Upper lobe of left lung (tissue), 6 donors: ENCODE measurements at regions not wholly inside any gene's neighbourhood (a gene's known extent, or its start where the extent isn't known, plus 50 kb on each side); places are given as distances from the start of the nearest gene placed in this dataset.

Experiments
- ATAC-seq, 2 donors: fragments of 200-7000 bp; cut with Tn5 transposase; one replicate each; pipeline ENCODE4 v1.9.1; 2022; ENCODE audit warnings: mild to moderate bottlenecking in 2 of 2, moderate library complexity in 2 of 2; ENCODE audit not compliant: low FRiP score in 2 of 2
- DNase-seq, 2 donors: peaks; one replicate each; pipeline ENCODE4 v3.0.0-alpha.2; 2019 to 2020
- H3K27ac ChIP-seq, 4 donors: fragments of 200-600 bp; sonication (generic); one replicate each; pipeline ENCODE4 v1.5.1; 2016 to 2019
- H3K27me3 ChIP-seq, 4 donors: fragments of 200-600 bp; sonication (generic); one replicate each; pipeline ENCODE4 v1.5.1; 2017 to 2019
- H3K36me3 ChIP-seq, 4 donors: fragments of 200-600 bp; sonication (generic); one replicate each; pipeline ENCODE4 v1.5.1; 2016 to 2019
- H3K4me1 ChIP-seq, 4 donors: fragments of 200-600 bp; sonication (generic); one replicate each; pipeline ENCODE4 v1.5.1; 2018 to 2019
- H3K4me3 ChIP-seq, 4 donors: fragments of 200-600 bp; sonication (generic); one replicate each; pipeline ENCODE4 v1.5.1; 2017 to 2019; ENCODE audit warnings: mild to moderate bottlenecking in 2 of 4, moderate library complexity in 1 of 4
- H3K9me3 ChIP-seq, 4 donors: fragments of 200-600 bp; sonication (generic); one replicate each; pipeline ENCODE4 v1.5.1; 2018 to 2019
- CTCF ChIP-seq, 6 experiments: fragments of 450-650 bp in 4 of 6; fragments of 200-600 bp in 2 of 6; sonication (generic) in 2 of 6; IDR thresholded peaks; one replicate each; pipeline ENCODE4 v1.5.1; 2016 to 2019; ENCODE audit warnings: antibody characterized with exemption in 6 of 6
- EP300 ChIP-seq, 4 donors: sonication (generic); formaldehyde crosslinking; IDR thresholded peaks; one replicate each; pipeline ENCODE4 v1.5.1; 2017; ENCODE audit warnings: antibody characterized with exemption in 4 of 4, control low read depth in 2 of 4
- POLR2A ChIP-seq, 4 donors: fragments of 450-650 bp; IDR thresholded peaks; one replicate each; pipeline ENCODE4 v1.5.1; 2016 to 2017; ENCODE audit warnings: antibody characterized with exemption in 4 of 4, mild to moderate bottlenecking in 2 of 4
- POLR2AphosphoS5 ChIP-seq, 2 donors: sonication (generic); formaldehyde crosslinking; IDR thresholded peaks; one replicate each; pipeline ENCODE4 v1.5.1; 2017; ENCODE audit warnings: antibody characterized with exemption in 2 of 2
- WGBS, 2 donors: methylation state at CpG; one replicate each; pipeline ENCODE4 v1.1.5; 2017 to 2018; 5-methylcytosine and 5-hydroxymethylcytosine counted together
- donor health status: DM: no; HTN: no; CAD: no; lungs with moderate emphysema.
- donor health status: DM: no; HTN: yes; CAD: no; lungs with severe emphysema.

- peak in 1 of 2 donors; percentile 47 for ATAC-seq
- no peak for DNase-seq
- H3K27ac ChIP-seq, result no peak overlapping the region
- H3K9me3 ChIP-seq, result no peaks in the 10 kb centered on the region
- WGBS, 2 donors, result 53 to 55% methylated on average over 1 of the region's 1 CpG
- no peak overlapping the region for H3K4me3 ChIP-seq
- TF ChIP-seq CTCF (IDR thresholded peaks at IDR 0.05) (no peak), POLR2AphosphoS5 (IDR thresholded peaks at IDR 0.05) (no peak), EP300 (IDR thresholded peaks at IDR 0.05) (no peak), POLR2A (IDR thresholded peaks at IDR 0.05) (no peak)
- H3K36me3 ChIP-seq, result no peaks in the 10 kb centered on the region
- H3K27me3 ChIP-seq, result no peaks in the 10 kb centered on the region
- peaks cover 0 to 10% (median 3%) of the 10 kb centered on the region in 4 donors for H3K4me1 ChIP-seq
Measured at GRCh38 chr12:19018302-19018970, 111.1 kb upstream of the PLEKHA5 start.

GRCh38 chr12:19021240-19021639 is 108.3 kb upstream of the PLEKHA5 start:
- Histone ChIP-seq H3K9me3 (no peaks in the 10 kb centered on the region), H3K27me3 (no peaks in the 10 kb centered on the region), H3K27ac (no peak overlapping the region), H3K4me1 (peaks cover 0 to 10% (median 3%) of the 10 kb centered on the region in 4 donors), H3K36me3 (no peaks in the 10 kb centered on the region), H3K4me3 (no peak overlapping the region)
- TF ChIP-seq CTCF (IDR thresholded peaks at IDR 0.05) (no peak), POLR2A (IDR thresholded peaks at IDR 0.05) (no peak), POLR2AphosphoS5 (IDR thresholded peaks at IDR 0.05) (no peak), EP300 (IDR thresholded peaks at IDR 0.05) (no peak)
- ATAC-seq, result peak in 1 of 2 donors; percentile 34
- WGBS, 2 donors, result 66 to 70% methylated on average over 4 of the region's 4 CpGs
- no peak for DNase-seq

GRCh38 chr12:19021646-19022045 is 107.9 kb upstream of the PLEKHA5 start:
- H3K27me3 ChIP-seq, result no peaks in the 10 kb centered on the region
- TF ChIP-seq EP300 (IDR thresholded peaks at IDR 0.05), result peak in 1 of 4 donors; percentile 23
- no peak for TF ChIP-seq POLR2AphosphoS5 (IDR thresholded peaks at IDR 0.05)
- DNase-seq (no peak), ATAC-seq (peak in 1 of 2 donors; percentile 72)
- H3K4me1 ChIP-seq, result peaks cover 0 to 10% (median 3%) of the 10 kb centered on the region in 4 donors
- WGBS, 2 donors, result 54 to 68% methylated on average over 1 of the region's 1 CpG
- no peak overlapping the region for H3K27ac ChIP-seq
- no peaks in the 10 kb centered on the region for H3K36me3 ChIP-seq
- no peaks in the 10 kb centered on the region for H3K9me3 ChIP-seq
- no peak overlapping the region for H3K4me3 ChIP-seq

- Histone ChIP-seq H3K4me3 (no peak overlapping the region), H3K36me3 (no peaks in the 10 kb centered on the region), H3K27me3 (no peaks in the 10 kb centered on the region), H3K27ac (no peak overlapping the region), H3K9me3 (no peaks in the 10 kb centered on the region), H3K4me1 (peaks cover 0 to 10% (median 3%) of the 10 kb centered on the region in 4 donors)
- TF ChIP-seq POLR2AphosphoS5 (IDR thresholded peaks at IDR 0.05) (no peak), CTCF (IDR thresholded peaks at IDR 0.05) (no peak), POLR2A (IDR thresholded peaks at IDR 0.05) (no peak), EP300 (IDR thresholded peaks at IDR 0.05) (no peak)
- DNase-seq (no peak), ATAC-seq (no peak)
- WGBS, 2 donors, result 65 to 75% methylated on average over 5 of the region's 5 CpGs
Measured at GRCh38 chr12:19025582-19025981, 104.0 kb upstream of the PLEKHA5 start.

- 86 to 90% methylated on average over 4 of the region's 4 CpGs for WGBS, 2 donors
- Histone ChIP-seq H3K27me3 (no peaks in the 10 kb centered on the region), H3K4me1 (peaks cover 0 to 10% (median 3%) of the 10 kb centered on the region in 4 donors), H3K27ac (no peak overlapping the region), H3K4me3 (no peak overlapping the region), H3K9me3 (no peaks in the 10 kb centered on the region), H3K36me3 (no peaks in the 10 kb centered on the region)
- TF ChIP-seq POLR2AphosphoS5 (IDR thresholded peaks at IDR 0.05), result no peak
- TF ChIP-seq POLR2A (IDR thresholded peaks at IDR 0.05), result no peak
- no peak for TF ChIP-seq CTCF (IDR thresholded peaks at IDR 0.05)
- TF ChIP-seq EP300 (IDR thresholded peaks at IDR 0.05), result no peak
- no peak for DNase-seq
- ATAC-seq, result no peak
Measured at GRCh38 chr12:19026034-19026433, 103.5 kb upstream of the PLEKHA5 start.
